ENCODE measurements at regions not wholly inside any gene's neighbourhood (a gene's known extent, or its start where the extent isn't known, plus 50 kb on each side); places are given as distances from the start of the nearest gene placed in this dataset.

- DNase-seq (ENCODE audit: low spot score in 2 of 2): no peak
- FAIRE-seq: no peak
Observed at GRCh38 chr15:95843241-95843910, 487.1 kb upstream of the NR2F2 start.

GRCh38 chr15:95845862-95846515 lies 484.5 kb upstream of the NR2F2 start:
- FAIRE-seq (no peak), DNase-seq (ENCODE audit: low spot score in 2 of 2) (no peak)

GRCh38 chr15:95848126-95848525 lies 482.4 kb upstream of the NR2F2 start:
- DNase-seq (ENCODE audit: low spot score in 2 of 2) (no peak), FAIRE-seq (no peak)

- no peak for FAIRE-seq
- DNase-seq (ENCODE audit: low spot score in 2 of 2): no peak
Observed at GRCh38 chr15:95850837-95851236, 479.7 kb upstream of the NR2F2 start.

DNA sequence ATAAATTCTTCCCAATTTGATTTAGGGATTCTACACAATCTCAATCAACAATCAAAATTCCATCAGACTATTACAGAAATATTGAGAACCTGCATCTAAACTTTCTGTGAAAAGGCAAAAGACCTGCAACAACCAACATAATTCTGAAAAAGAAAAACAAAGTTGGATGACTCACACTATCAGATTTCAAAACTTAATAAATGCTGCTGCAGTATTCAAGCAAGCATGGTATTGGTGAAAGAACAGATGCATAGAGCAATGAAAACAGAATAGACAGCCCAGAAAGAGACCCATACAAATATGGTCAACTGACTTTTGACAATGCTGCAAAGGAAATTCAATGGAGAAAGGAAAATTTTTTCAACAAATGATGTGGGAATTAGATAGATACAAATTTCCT lies 477.1 kb upstream of the NR2F2 start:
- FAIRE-seq: no peak

GRCh38 chr15:95857124-95857757 lies 473.3 kb upstream of the NR2F2 start:
- FAIRE-seq (no peak), DNase-seq (ENCODE audit: low spot score in 2 of 2) (no peak)

More for the DNA sequence above, 477.1 kb upstream of the NR2F2 start:
- DNase-seq (ENCODE audit: low spot score in 2 of 2): no peak

GRCh38 chr15:95857758-95858157 lies 472.7 kb upstream of the NR2F2 start:
- no peak for FAIRE-seq

GRCh38 chr15:95860406-95860805 lies 470.1 kb upstream of the NR2F2 start:
- FAIRE-seq (no peak), DNase-seq (ENCODE audit: low spot score in 2 of 2) (no peak)

More at GRCh38 chr15:95857758-95858157, 472.7 kb upstream of the NR2F2 start:
- DNase-seq (ENCODE audit: low spot score in 2 of 2): no peak

- DNase-seq (ENCODE audit: low spot score in 2 of 2): no peak
- no peak for FAIRE-seq
Observed at GRCh38 chr15:95864467-95864886, 466.0 kb upstream of the NR2F2 start.

GRCh38 chr15:95865330-95865739 lies 465.2 kb upstream of the NR2F2 start:
- no peak for FAIRE-seq
- no peak for DNase-seq (ENCODE audit: low spot score in 2 of 2)

GRCh38 chr15:95866711-95867440 lies 463.6 kb upstream of the NR2F2 start:
- DNase-seq (ENCODE audit: low spot score in 2 of 2) (no peak), FAIRE-seq (no peak)

- no peak for FAIRE-seq
- DNase-seq (ENCODE audit: low spot score in 2 of 2): no peak
Observed at GRCh38 chr15:95868450-95868849, 462.1 kb upstream of the NR2F2 start.

DNA sequence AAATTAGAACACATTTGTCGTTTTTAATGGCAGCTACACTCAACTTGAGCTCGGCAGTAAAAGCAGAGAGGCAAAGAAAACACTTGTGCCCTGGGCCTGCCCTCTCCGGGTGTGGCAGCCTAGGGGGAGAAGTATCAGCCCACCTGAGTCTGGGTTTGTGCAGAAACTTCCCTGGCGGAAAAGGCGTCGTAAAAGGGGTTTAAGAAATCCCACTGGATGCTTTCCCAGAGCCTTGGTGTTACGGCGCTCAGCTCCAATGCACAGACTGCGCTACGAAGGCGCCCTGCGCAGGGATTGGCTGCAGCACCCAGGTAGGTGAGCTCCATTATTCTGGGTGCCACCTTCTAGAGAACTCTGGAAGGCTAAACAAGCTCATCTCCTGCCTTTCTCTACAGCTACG lies 461.5 kb upstream of the NR2F2 start:
- no peak for DNase-seq (ENCODE audit: low spot score in 2 of 2)

GRCh38 chr15:95869920-95870319 lies 460.6 kb upstream of the NR2F2 start:
- DNase-seq (ENCODE audit: low spot score in 2 of 2): no peak
- FAIRE-seq: no peak

More for the DNA sequence above, 461.5 kb upstream of the NR2F2 start:
- FAIRE-seq: no peak

- no peak for DNase-seq (ENCODE audit: low spot score in 2 of 2)
- no peak for FAIRE-seq
Observed at GRCh38 chr15:95872366-95872771, 458.1 kb upstream of the NR2F2 start.

- DNase-seq (ENCODE audit: low spot score in 2 of 2) (no peak), FAIRE-seq (no peak)
Observed at GRCh38 chr15:95874637-95875036, 455.9 kb upstream of the NR2F2 start.

GRCh38 chr15:95875121-95875643 lies 455.3 kb upstream of the NR2F2 start:
- no peak for FAIRE-seq
- no peak for DNase-seq (ENCODE audit: low spot score in 2 of 2)

DNA sequence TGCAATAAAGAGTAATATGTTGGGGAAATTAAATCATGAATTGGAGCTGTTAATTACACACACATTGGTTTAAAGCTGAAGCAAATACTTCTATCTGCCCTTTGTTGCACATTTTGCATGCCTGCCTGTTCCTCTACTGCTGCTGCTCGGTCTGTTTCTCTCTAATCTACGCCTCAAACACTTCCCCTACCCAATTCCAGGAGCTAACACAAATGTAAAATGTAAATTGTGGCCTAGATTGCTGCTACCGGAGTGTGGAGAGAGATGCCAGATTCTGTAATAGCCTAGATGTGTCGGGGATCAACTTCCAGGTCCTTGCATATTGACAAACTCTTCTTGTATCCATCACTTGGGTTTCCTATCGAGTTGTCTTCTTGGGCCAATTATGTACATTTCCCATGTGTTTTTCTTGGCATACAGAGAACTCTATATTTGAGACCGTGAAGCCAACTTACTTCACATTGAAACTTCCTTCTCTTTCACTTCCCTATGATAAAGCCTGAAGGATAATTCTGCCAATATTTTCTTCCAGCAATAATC lies 450.4 kb upstream of the NR2F2 start:
- no peak for FAIRE-seq
- no peak for DNase-seq (ENCODE audit: low spot score in 2 of 2)

GRCh38 chr15:95880630-95881029 lies 449.9 kb upstream of the NR2F2 start:
- DNase-seq (ENCODE audit: low spot score in 2 of 2) (no peak), FAIRE-seq (no peak)

GRCh38 chr15:95883064-95883463 lies 447.4 kb upstream of the NR2F2 start:
- FAIRE-seq (no peak), DNase-seq (ENCODE audit: low spot score in 2 of 2) (no peak)

DNA sequence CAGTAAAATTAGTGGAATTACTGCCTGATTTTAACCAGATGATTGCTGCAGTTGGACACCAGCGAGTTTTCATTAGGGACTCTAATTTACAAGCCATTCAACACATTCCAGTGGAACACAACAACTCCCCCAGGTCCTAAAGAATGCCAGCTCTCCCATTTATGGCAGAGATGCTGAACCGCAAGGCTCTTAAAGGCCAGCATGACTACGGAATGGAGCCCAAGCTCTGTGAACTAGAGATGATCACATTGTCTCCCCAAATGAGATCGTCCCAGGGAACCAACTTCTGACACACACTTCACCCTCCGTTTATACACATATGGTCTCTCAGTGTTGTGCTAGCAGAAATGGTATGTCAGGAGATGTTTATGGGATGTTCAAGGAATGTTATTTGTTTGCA lies 446.2 kb upstream of the NR2F2 start:
- FAIRE-seq: no peak

More for the DNA sequence above, 446.2 kb upstream of the NR2F2 start:
- DNase-seq (ENCODE audit: low spot score in 2 of 2): no peak
